HG03175 (cell line): ENCODE measurements at regions not wholly inside any gene's neighbourhood (a gene's known extent, or its start where the extent isn't known, plus 50 kb on each side); places are given as distances from the start of the nearest gene placed in this dataset.
"Not testable (repeated sequence)": the region's sequence is repeated elsewhere in the genome, so short reads cannot be mapped to it uniquely, and the experiment has no call there.

ENCODE experiments used
- ATAC-seq: cut with Tn5 transposase; IDR thresholded peaks from one replicate; pipeline ENCODE4 v1.9.1; 2021; ENCODE audit warnings: mild to moderate bottlenecking, moderate library complexity; ENCODE audit not compliant: unreplicated experiment

- ATAC-seq = no peak
Observed at GRCh38 chr4:178010596-178010995, 568.4 kb upstream of the AGA start.

- not testable (repeated sequence) for ATAC-seq
Observed at GRCh38 chr4:178015046-178015445, 572.8 kb upstream of the AGA start.

- no peak for ATAC-seq
Observed at GRCh38 chr4:178026999-178027398, 584.8 kb upstream of the AGA start.

- no peak for ATAC-seq
Observed at GRCh38 chr4:178027796-178028195, 585.6 kb upstream of the AGA start.

- no peak for ATAC-seq
Observed at GRCh38 chr4:178028481-178028880, 586.2 kb upstream of the AGA start.

GRCh38 chr4:178037459-178038214 is 595.4 kb upstream of the AGA start:
- no peak for ATAC-seq

GRCh38 chr4:178056996-178057395 is 614.8 kb upstream of the AGA start:
- ATAC-seq = no peak

- ATAC-seq = no peak
Observed at GRCh38 chr4:178063568-178063967, 621.3 kb upstream of the AGA start.

- no peak for ATAC-seq
Observed at GRCh38 chr4:178066338-178066941, 624.2 kb upstream of the AGA start.

GRCh38 chr4:178068136-178068535 is 625.9 kb upstream of the AGA start:
- no peak for ATAC-seq

GRCh38 chr4:178070163-178070562 is 627.9 kb upstream of the AGA start:
- ATAC-seq = no peak

GRCh38 chr4:178080312-178080711 is 638.1 kb upstream of the AGA start:
- ATAC-seq = no peak

GRCh38 chr4:178081176-178081575 is 638.9 kb upstream of the AGA start:
- ATAC-seq = no peak

- ATAC-seq = no peak
Observed at GRCh38 chr4:178081896-178082295, 639.7 kb upstream of the AGA start.

- no peak for ATAC-seq
Observed at GRCh38 chr4:178082906-178083305, 640.7 kb upstream of the AGA start.

- no peak for ATAC-seq
Observed at GRCh38 chr4:178083968-178084367, 641.7 kb upstream of the AGA start.

- ATAC-seq = no peak
Observed at GRCh38 chr4:178086320-178086719, 644.1 kb upstream of the AGA start.

GRCh38 chr4:178090640-178091411 is 648.6 kb upstream of the AGA start:
- ATAC-seq = no peak

- no peak for ATAC-seq
Observed at GRCh38 chr4:178102139-178102538, 659.9 kb upstream of the AGA start.

- ATAC-seq = no peak
Observed at GRCh38 chr4:178105242-178105641, 663.0 kb upstream of the AGA start.

- ATAC-seq = no peak
Observed at GRCh38 chr4:178136736-178137345, 694.6 kb upstream of the AGA start.
